ENCODE measurements at regions not wholly inside any gene's neighbourhood (a gene's known extent, or its start where the extent isn't known, plus 50 kb on each side); places are given as distances from the start of the nearest gene placed in this dataset.

DNA sequence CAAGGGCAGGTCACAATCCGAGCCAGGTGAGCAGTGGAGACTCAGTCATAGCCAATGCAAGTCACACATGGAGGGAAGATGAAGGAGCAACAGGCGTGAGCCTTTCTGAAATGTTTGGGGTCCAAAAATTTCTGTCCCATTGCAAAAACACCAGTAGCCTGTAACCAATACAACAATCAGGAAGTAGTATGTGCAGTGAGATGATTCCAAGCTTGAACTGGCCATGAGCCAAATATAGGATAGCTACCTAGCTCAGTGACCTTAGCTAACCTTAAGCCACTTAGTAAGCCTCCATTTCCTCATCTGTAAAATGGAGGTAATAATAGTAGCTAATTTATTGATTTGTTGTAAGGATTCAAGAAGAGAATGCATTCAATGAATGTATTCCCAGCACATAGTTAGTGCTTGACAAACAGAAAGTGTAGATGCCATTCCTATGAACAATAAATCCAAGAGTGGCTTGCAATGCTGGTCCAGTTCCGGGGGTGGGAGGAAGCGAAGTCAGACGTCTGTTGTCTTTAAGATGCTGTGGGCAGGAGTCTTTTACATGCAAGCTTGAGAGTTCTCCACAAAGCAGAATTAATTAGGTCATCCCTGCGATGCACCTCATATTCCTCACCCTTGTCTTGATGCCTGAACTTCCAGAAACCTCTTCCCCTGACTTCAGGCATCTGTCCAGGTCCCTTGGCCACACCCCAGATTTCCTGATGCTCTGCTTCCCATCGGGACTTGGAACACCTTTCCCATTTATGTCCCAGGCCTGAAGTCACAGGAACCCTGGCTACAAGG is 195.7 kb upstream of the UBL3 start:
- H3K27me3 Mint-ChIP-seq (ENCODE audit: low read depth) = peaks cover 3% of the 10 kb centered on the region; the same call in 1 of the 2 replicates
- ATAC-seq = no peak
- no peak for DNase-seq (ENCODE audit: low spot score)
- peaks cover 4% of the 10 kb centered on the region; the same call in 1 of the 2 replicates for H3K4me1 Mint-ChIP-seq
- CTCF ChIA-PET = interaction anchor here (0.6 kb wide), 1 partner anchor 53 kb away, joined by 3 read pairs; no protein-coding TSS in a partner anchor
- H3K36me3 Mint-ChIP-seq = no peaks in the 10 kb centered on the region
- no peak overlapping the region for H3K4me3 Mint-ChIP-seq
- POLR2A ChIA-PET = no interaction called here
- TF ChIP-seq FOXK1 (CRISPR knock-in tag; IDR thresholded peaks at IDR 0.05) (no peak), PRRX2 (CRISPR knock-in tag; IDR thresholded peaks at IDR 0.05) (no peak), HMGA2 (CRISPR knock-in tag; IDR thresholded peaks at IDR 0.05) (no peak)
- TF ChIP-seq, protein P1, sequence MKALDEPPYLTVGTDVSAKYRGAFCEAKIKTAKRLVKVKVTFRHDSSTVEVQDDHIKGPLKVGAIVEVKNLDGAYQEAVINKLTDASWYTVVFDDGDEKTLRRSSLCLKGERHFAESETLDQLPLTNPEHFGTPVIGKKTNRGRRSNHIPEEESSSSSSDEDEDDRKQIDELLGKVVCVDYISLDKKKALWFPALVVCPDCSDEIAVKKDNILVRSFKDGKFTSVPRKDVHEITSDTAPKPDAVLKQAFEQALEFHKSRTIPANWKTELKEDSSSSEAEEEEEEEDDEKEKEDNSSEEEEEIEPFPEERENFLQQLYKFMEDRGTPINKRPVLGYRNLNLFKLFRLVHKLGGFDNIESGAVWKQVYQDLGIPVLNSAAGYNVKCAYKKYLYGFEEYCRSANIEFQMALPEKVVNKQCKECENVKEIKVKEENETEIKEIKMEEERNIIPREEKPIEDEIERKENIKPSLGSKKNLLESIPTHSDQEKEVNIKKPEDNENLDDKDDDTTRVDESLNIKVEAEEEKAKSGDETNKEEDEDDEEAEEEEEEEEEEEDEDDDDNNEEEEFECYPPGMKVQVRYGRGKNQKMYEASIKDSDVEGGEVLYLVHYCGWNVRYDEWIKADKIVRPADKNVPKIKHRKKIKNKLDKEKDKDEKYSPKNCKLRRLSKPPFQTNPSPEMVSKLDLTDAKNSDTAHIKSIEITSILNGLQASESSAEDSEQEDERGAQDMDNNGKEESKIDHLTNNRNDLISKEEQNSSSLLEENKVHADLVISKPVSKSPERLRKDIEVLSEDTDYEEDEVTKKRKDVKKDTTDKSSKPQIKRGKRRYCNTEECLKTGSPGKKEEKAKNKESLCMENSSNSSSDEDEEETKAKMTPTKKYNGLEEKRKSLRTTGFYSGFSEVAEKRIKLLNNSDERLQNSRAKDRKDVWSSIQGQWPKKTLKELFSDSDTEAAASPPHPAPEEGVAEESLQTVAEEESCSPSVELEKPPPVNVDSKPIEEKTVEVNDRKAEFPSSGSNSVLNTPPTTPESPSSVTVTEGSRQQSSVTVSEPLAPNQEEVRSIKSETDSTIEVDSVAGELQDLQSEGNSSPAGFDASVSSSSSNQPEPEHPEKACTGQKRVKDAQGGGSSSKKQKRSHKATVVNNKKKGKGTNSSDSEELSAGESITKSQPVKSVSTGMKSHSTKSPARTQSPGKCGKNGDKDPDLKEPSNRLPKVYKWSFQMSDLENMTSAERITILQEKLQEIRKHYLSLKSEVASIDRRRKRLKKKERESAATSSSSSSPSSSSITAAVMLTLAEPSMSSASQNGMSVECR (CRISPR knock-in tag; IDR thresholded peaks at IDR 0.05; ENCODE audit: borderline replicate concordance) = no peak
- H3K27ac Mint-ChIP-seq = no peak overlapping the region
- peaks cover 16% of the 10 kb centered on the region for H3K9me3 Mint-ChIP-seq

DNA sequence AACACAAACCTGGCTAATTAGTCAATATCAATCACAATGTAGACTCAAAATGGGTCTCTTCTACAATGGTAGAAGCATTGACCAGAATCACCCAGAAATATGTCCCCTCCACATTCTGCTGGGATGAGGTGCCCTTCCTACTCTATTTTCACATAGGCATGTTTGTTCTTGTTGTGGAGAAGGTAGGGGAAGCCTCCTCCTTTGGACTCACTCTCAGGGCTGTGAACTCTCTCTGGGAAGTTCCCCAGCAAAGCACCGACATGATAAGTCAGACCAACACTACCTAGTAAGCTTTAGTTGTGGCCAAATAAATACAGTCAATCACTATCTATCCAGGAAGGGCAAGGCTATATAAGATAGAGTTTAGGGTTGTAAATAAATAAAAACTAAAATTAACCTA is 194.5 kb upstream of the UBL3 start:
- H3K4me1 Mint-ChIP-seq = peaks cover 7% of the 10 kb centered on the region; the same call in 1 of the 2 replicates
- H3K9me3 Mint-ChIP-seq = peaks cover 16% of the 10 kb centered on the region
- no peak overlapping the region for H3K27ac Mint-ChIP-seq
- ATAC-seq = no peak
- peaks cover 3% of the 10 kb centered on the region; the same call in 1 of the 2 replicates for H3K27me3 Mint-ChIP-seq (ENCODE audit: low read depth)
- no peak overlapping the region for H3K4me3 Mint-ChIP-seq
- H3K36me3 Mint-ChIP-seq = no peaks in the 10 kb centered on the region
- POLR2A ChIA-PET = no interaction called here
- CTCF ChIA-PET = interaction anchor here (0.9 kb wide), 1 partner anchor 70 kb away, joined by 3 read pairs; no protein-coding TSS in a partner anchor
- no peak for DNase-seq (ENCODE audit: low spot score)
- TF ChIP-seq, protein P2, sequence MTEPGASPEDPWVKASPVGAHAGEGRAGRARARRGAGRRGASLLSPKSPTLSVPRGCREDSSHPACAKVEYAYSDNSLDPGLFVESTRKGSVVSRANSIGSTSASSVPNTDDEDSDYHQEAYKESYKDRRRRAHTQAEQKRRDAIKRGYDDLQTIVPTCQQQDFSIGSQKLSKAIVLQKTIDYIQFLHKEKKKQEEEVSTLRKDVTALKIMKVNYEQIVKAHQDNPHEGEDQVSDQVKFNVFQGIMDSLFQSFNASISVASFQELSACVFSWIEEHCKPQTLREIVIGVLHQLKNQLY (CRISPR knock-in tag; IDR thresholded peaks at IDR 0.05) = no peak
- TF ChIP-seq CREB1 (CRISPR knock-in tag; IDR thresholded peaks at IDR 0.05) (no peak), ZNF671 (CRISPR knock-in tag; IDR thresholded peaks at IDR 0.05) (no peak), FOXJ3 (CRISPR knock-in tag; IDR thresholded peaks at IDR 0.05; ENCODE audit: borderline replicate concordance) (no peak), SOX15 (CRISPR knock-in tag; IDR thresholded peaks at IDR 0.05) (no peak), ZNF317 (CRISPR knock-in tag; IDR thresholded peaks at IDR 0.05; ENCODE audit: borderline replicate concordance, low read depth) (no peak), FOXK1 (CRISPR knock-in tag; IDR thresholded peaks at IDR 0.05) (no peak), SMAD3 (CRISPR knock-in tag; IDR thresholded peaks at IDR 0.05; ENCODE audit: borderline replicate concordance) (no peak), GABPB1 (CRISPR knock-in tag; IDR thresholded peaks at IDR 0.05) (no peak), NR2C2 (CRISPR knock-in tag; IDR thresholded peaks at IDR 0.05) (no peak), ESRRA (CRISPR knock-in tag; IDR thresholded peaks at IDR 0.05; ENCODE audit: borderline replicate concordance) (no peak), ZNF121 (CRISPR knock-in tag; IDR thresholded peaks at IDR 0.05) (no peak), SP1 (CRISPR knock-in tag; conservative IDR thresholded peaks at IDR 0.05) (no peak)
- TF ChIP-seq, protein P3, sequence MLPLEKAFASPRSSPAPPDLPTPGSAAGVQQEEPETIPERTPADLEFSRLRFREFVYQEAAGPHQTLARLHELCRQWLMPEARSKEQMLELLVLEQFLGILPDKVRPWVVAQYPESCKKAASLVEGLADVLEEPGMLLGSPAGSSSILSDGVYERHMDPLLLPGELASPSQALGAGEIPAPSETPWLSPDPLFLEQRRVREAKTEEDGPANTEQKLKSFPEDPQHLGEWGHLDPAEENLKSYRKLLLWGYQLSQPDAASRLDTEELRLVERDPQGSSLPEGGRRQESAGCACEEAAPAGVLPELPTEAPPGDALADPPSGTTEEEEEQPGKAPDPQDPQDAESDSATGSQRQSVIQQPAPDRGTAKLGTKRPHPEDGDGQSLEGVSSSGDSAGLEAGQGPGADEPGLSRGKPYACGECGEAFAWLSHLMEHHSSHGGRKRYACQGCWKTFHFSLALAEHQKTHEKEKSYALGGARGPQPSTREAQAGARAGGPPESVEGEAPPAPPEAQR (CRISPR knock-in tag; IDR thresholded peaks at IDR 0.05) = no peak
- TF ChIP-seq, protein P1 (CRISPR knock-in tag; IDR thresholded peaks at IDR 0.05; ENCODE audit: borderline replicate concordance) = no peak
- TF ChIP-seq, protein P4, sequence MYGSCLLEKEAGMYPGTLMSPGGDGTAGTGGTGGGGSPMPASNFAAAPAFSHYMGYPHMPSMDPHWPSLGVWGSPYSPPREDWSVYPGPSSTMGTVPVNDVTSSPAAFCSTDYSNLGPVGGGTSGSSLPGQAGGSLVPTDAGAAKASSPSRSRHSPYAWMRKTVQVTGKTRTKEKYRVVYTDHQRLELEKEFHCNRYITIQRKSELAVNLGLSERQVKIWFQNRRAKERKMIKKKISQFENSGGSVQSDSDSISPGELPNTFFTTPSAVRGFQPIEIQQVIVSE (CRISPR knock-in tag; IDR thresholded peaks at IDR 0.05; ENCODE audit: borderline replicate concordance) = no peak
- TF ChIP-seq, protein P5, sequence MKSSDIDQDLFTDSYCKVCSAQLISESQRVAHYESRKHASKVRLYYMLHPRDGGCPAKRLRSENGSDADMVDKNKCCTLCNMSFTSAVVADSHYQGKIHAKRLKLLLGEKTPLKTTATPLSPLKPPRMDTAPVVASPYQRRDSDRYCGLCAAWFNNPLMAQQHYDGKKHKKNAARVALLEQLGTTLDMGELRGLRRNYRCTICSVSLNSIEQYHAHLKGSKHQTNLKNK (CRISPR knock-in tag; IDR thresholded peaks at IDR 0.05) = no peak
- TF ChIP-seq, protein P6, sequence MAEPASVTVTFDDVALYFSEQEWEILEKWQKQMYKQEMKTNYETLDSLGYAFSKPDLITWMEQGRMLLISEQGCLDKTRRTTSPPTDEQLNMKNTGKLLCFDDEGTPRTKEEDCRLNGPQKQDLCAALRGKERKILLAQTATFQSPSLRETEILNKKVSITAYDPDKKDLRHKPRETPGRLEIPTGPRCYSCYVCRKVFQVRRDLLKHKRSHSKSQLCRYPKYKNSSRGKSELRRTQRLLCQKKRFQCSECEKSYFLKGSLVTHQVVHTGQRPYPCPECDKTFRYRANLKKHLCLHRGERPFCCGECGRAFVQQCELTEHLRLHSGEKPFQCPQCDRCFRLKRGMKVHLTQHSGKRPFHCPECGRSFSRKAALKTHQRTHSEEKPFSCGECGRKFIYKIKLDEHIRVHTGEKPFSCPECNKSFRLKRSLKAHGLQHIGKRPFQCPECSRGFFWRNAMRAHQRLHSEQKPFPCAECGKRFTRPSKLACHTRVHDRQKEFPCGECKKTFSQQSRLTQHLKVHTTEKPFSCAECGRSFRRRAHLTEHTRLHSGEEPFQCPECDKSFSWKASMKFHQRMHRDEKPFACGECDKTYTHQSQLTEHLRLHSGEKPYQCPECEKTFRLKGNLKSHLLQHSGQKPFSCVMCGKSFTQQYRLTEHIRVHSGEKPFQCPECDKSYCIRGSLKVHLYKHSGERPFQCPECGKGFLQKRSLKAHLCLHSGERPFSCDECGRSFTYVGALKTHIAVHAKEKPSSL (CRISPR knock-in tag; conservative IDR thresholded peaks at IDR 0.05) = no peak
